Kidney (tissue), 13 donors: ENCODE measurements at regions not wholly inside any gene's neighbourhood (a gene's known extent, or its start where the extent isn't known, plus 50 kb on each side); places are given as distances from the start of the nearest gene placed in this dataset.
"Not testable (repeated sequence)": the region's sequence is repeated elsewhere in the genome, so short reads cannot be mapped to it uniquely, and the experiment has no call there.

Experiments used
- DNase-seq, 5 donors: peaks; one replicate each; pipeline ENCODE4 v3.0.0-alpha.2; 2013 to 2020
- FAIRE-seq: peaks from 2 replicates; lab custom pipeline; 2012; peaks lifted over from hg19 to GRCh38; lab: Jason Lieb, UNC
- H3K27ac ChIP-seq, 2 donors: one replicate each; pipeline ENCODE4 v1.7.0; 2013; ENCODE audit warnings: low read depth in 2 of 2, low read length in 2 of 2, inconsistent platforms in 1 of 2
- H3K27me3 ChIP-seq: one replicate; pipeline ENCODE4 v1.7.1; 2013; ENCODE audit warnings: low read length, inconsistent platforms; ENCODE audit not compliant: control insufficient read depth, insufficient read depth
- H3K36me3 ChIP-seq, 3 donors: one replicate each; pipeline versions ENCODE4 v1.7.0 to v1.7.1; 2013; ENCODE audit warnings: low read length in 3 of 3, control low read depth in 1 of 3, inconsistent platforms in 1 of 3; ENCODE audit not compliant: insufficient read depth in 3 of 3, control insufficient read depth in 2 of 3
- H3K4me1 ChIP-seq, 3 donors: one replicate each; pipeline versions ENCODE4 v1.7.0 to v1.7.1; 2013; ENCODE audit warnings: low read length in 3 of 3, inconsistent platforms in 1 of 3, low read depth in 1 of 3; ENCODE audit not compliant: control insufficient read depth in 2 of 3, insufficient read depth in 2 of 3
- H3K4me3 ChIP-seq, 3 donors: one replicate each; pipeline versions ENCODE4 v1.7.0 to v1.8.1; 2013; ENCODE audit warnings: low read length in 3 of 3, control low read depth in 1 of 3, inconsistent platforms in 1 of 3
- H3K9ac ChIP-seq, 3 donors: one replicate each; pipeline versions ENCODE4 v1.7.0 to v1.7.1; 2013; ENCODE audit warnings: low read length in 3 of 3, control low read depth in 1 of 3, inconsistent platforms in 1 of 3
- H3K9me3 ChIP-seq, 3 donors: one replicate each; pipeline versions ENCODE4 v1.7.0 to v1.7.1; 2013; ENCODE audit warnings: low read length in 3 of 3, control low read depth in 1 of 3, inconsistent platforms in 1 of 3; ENCODE audit not compliant: control insufficient read depth in 2 of 3, insufficient read depth in 1 of 3
- intact Hi-C: fragments of 100-400 bp; cut with DNase I; formaldehyde crosslinking; loops from one replicate; pipeline ENCODE4 v1.11.1; 2022
- TF ChIP-seq, protein P1 (sequence below): IDR thresholded peaks from 3 replicates; pipeline ENCODE4 v1.5.1; 2012; ENCODE audit warnings: mild to moderate bottlenecking, moderate library complexity, borderline replicate concordance; ENCODE audit not compliant: insufficient read depth; ENCODE audit errors: extremely low read depth
- donor health status: control.
- donor health status: control.
- donor health status: control.
- donor health status: control.
- donor health status: control.
- donor health status: DM: yes; HTN: yes; CAD: no.
- donor health status: Normal renal cell carcinoma (clear cell type).

DNA sequence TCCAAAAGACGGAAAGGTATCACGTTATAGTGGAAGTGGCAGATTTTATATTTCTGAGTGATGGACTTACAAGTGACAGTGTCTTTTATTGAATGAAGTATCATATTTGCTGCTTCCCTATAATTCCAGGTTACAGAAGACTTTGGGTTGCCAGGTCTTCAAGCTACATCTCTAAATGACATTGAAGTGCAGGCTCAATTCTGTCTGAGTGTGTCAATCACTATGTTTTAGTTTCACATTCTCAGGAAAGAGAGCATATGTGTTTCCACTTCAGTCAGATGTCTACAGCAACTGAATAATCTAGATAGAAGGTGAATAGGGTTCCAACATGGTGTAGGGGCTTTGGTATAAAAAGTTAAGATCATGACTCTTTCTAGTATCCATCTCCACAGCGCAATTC, 492.7 kb upstream of the API5 start:
- no peak overlapping the region for H3K27ac ChIP-seq
- FAIRE-seq, result no peak
- no peak for DNase-seq

DNA sequence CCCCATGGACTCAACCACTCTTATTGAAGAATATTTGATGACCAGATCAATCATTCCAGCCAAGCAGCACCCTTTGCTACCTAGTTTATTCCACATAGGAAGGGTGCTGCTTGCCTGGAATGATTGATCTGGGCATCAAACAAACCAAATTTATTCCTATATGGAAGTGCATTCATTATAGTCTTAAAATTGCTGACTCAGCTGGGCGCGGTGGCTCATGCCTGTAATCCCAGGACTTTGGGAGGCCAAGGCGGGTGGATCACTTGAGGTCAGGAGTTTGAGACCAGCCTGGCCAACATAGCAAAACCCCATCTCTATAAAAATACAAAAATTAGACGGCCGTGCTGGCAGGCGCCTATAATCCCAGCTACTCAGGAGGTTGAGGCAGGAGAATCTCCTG, 489.6 kb upstream of the API5 start:
- not testable (repeated sequence) for FAIRE-seq, H3K9ac ChIP-seq, H3K36me3 ChIP-seq

More for the DNA sequence above, 492.7 kb upstream of the API5 start:
- H3K27me3 ChIP-seq, result no peaks in the 10 kb centered on the region
- TF ChIP-seq, protein P1, sequence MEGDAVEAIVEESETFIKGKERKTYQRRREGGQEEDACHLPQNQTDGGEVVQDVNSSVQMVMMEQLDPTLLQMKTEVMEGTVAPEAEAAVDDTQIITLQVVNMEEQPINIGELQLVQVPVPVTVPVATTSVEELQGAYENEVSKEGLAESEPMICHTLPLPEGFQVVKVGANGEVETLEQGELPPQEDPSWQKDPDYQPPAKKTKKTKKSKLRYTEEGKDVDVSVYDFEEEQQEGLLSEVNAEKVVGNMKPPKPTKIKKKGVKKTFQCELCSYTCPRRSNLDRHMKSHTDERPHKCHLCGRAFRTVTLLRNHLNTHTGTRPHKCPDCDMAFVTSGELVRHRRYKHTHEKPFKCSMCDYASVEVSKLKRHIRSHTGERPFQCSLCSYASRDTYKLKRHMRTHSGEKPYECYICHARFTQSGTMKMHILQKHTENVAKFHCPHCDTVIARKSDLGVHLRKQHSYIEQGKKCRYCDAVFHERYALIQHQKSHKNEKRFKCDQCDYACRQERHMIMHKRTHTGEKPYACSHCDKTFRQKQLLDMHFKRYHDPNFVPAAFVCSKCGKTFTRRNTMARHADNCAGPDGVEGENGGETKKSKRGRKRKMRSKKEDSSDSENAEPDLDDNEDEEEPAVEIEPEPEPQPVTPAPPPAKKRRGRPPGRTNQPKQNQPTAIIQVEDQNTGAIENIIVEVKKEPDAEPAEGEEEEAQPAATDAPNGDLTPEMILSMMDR, result no peak
- intact Hi-C loops, result no loop called here
- H3K9ac ChIP-seq, result no peak overlapping the region
- no peaks in the 10 kb centered on the region for H3K4me1 ChIP-seq
- no peaks in the 10 kb centered on the region for H3K36me3 ChIP-seq
- H3K9me3 ChIP-seq, result no peaks in the 10 kb centered on the region
- no peak overlapping the region for H3K4me3 ChIP-seq

DNA sequence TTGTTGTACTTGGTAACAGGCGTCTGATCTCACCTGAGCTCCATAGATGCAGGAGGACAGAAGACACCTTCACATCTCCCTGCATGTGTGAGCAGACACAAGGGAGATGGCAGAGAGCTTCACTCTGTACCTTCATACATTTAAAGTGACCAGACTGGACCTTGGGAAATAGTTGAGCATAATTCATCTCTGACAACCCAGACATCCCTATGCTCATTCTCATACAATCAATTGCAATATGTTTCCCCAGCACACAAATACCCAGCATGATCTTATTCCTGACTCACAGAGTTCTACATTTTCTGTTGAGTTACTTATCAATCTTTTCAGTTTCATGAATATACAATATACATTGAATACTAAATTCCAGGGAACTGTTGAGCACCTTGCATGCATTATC, 488.2 kb upstream of the API5 start:
- no peak for FAIRE-seq
- no peaks in the 10 kb centered on the region for H3K36me3 ChIP-seq
- no peaks in the 10 kb centered on the region for H3K27me3 ChIP-seq
- TF ChIP-seq, protein P1, result no peak
- no peak overlapping the region for H3K9ac ChIP-seq
- H3K9me3 ChIP-seq, result no peaks in the 10 kb centered on the region
- intact Hi-C loops, result no loop called here
- no peak overlapping the region for H3K27ac ChIP-seq
- no peak overlapping the region for H3K4me3 ChIP-seq
- H3K4me1 ChIP-seq, result no peaks in the 10 kb centered on the region
- DNase-seq, result no peak

More for the DNA sequence above, 489.6 kb upstream of the API5 start:
- intact Hi-C loops, DNase-seq, H3K9me3 ChIP-seq, H3K4me3 ChIP-seq, H3K27me3 ChIP-seq, H3K4me1 ChIP-seq, H3K27ac ChIP-seq: not testable (repeated sequence)

DNA sequence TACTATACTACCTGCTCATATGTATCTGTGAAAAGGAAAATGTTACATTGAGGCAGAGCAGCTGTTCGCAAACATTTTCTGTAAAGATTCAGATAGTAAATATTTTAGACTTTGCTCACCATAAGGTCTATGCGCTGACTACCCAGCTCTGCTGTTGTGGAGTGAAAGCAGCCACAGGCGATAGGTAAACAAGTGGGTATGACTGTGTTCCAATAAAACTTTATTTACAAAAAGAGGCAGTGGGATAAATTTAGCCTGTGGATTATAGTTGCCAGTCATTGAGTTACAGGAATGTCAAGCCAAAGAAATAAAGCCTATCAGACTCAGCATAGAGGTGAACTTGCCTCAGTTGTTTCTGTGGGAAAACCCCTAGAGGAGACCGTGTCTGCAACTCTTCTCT, 487.7 kb upstream of the API5 start:
- Histone ChIP-seq H3K9me3 (no peaks in the 10 kb centered on the region), H3K4me1 (no peaks in the 10 kb centered on the region), H3K27ac (no peak overlapping the region), H3K9ac (no peak overlapping the region), H3K27me3 (no peaks in the 10 kb centered on the region), H3K36me3 (no peaks in the 10 kb centered on the region), H3K4me3 (no peak overlapping the region)
- intact Hi-C loops, result no loop called here
- no peak for FAIRE-seq
- DNase-seq, result no peak
- TF ChIP-seq, protein P1, result no peak
